GM21723 (cell line): ENCODE measurements at regions not wholly inside any gene's neighbourhood (a gene's known extent, or its start where the extent isn't known, plus 50 kb on each side); places are given as distances from the start of the nearest gene placed in this dataset.

Experiments used
- ATAC-seq: cut with Tn5 transposase; IDR thresholded peaks from one replicate; pipeline ENCODE4 v1.9.1; 2021; ENCODE audit warnings: mild to moderate bottlenecking, moderate library complexity; ENCODE audit not compliant: unreplicated experiment

DNA sequence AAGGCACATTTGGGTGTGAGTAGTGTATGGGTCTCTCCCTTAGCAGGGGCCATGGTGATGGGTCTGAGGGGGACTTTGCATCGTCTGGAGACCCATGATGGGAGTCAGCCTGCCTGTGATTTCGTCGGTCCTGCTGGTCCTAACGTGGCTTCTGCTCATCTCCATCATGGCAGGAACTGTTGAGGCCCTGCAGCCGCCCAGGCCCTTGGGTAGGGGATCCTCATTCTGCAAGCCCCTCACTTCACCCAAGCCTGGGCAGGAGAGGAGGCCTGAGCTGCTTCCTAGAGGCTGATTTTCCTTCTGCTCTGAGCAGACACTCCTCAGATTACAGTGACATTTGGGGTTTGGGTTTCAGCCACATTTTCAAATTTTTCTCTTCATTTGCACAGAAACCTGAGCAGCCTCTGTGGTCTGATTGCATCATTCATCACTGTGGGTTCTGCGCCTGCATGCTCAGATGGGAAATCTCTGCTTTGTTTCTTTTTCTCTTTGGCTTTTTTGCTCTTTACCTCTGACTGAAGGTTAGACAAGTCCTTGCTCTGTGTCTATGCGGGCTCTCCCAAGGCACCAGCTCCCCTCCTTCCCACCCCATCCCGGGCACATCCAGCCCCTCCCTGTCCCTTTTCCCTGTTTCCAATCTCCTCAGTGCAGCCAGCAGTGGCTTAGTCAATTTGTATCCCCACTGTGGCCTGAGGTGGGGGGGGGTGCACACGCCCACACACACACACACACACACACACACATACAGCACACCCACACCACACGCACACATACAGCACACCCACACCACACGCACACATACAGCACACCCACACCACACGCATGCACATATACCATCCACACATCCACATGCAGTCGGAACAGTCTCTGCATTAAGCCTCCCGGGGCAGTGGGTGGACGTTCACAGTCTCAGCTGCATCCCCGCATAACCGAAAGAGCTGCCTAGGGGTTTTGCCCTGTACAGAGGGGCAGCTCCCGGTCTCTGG is 305.4 kb upstream of the HS6ST1 start:
- ATAC-seq, result peak; percentile 85

DNA sequence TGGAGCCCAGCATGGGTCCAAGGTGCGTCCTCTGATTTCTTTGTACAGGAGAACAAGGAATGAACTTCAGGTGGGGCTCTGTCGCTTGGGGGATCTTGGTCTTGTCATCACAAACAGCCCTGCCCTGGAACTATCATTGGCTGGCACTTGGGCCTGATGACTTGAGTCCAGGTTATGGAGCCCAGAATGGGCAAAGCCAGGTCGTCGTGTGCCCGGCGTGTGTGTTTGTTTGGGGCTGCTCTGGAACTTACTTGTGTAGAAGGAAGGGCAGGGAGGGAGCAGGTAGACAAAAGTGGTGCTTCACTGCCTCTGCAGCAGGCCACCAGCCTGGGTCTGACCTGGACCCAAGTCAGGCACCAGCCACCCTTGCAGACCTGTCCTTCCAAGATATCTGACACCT is 306.3 kb upstream of the HS6ST1 start:
- ATAC-seq, result no peak

DNA sequence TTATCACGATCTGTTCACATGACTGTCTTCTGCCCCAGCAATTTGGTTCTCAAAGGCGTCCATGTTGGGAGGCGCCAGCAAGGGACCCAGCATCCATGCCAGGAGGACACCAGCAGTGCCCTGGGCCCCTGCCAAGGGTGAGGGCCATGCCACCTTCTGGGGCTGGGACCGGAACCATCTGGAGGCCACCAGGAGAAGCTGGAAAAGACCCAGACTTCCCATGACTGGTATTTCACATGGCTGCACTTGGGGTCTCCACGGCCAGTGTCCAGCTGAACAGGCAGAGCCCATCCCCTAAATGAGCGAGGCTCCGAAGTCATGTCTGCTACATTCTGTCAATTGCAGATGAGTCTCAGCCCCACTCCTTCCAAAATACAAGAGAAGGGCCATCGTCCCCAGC is 306.8 kb upstream of the HS6ST1 start:
- no peak for ATAC-seq

DNA sequence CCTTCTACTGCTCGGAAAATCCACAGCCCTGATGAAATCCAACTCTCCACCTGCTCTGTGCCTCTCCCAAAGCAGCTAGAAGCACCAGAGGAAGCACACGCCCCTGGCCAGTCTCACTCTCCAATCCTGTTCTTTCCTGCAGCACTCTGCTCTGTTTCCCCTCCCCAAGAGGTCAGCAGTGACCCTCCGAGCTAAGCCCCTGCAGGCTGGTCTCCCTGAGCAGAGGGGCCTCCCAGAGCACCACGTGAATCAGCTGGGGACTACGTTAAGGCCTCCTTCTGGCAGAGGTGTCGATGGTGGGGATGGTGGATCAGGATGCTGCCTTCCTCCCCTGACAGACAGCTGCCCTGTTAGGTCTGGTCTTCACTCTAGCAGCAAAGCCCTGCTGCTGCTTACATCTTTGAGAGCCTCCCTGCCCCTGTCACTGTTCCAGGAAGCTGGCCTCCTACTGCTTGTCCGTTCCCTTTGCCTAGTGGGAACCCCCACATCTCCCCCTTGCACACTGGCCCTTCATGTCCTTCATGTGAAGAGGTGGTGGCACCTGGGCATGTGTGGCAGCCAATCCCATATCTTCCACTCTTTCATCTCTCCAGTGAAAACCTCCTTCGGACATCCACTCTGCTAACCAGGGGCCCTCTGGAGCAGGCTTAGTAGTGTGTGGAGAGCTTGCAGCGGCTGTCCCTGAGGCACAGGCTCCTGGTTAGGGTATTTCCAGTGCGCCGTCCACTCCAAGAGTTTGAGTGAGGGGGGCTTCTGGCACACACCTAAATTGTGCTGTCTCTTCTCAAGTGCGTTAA is 307.5 kb upstream of the HS6ST1 start:
- ATAC-seq, result no peak

- ATAC-seq, result no peak
Measured at GRCh38 chr2:128626760-128627511, 308.3 kb upstream of the HS6ST1 start.

GRCh38 chr2:128628206-128628605 is 309.5 kb upstream of the HS6ST1 start:
- ATAC-seq, result no peak

DNA sequence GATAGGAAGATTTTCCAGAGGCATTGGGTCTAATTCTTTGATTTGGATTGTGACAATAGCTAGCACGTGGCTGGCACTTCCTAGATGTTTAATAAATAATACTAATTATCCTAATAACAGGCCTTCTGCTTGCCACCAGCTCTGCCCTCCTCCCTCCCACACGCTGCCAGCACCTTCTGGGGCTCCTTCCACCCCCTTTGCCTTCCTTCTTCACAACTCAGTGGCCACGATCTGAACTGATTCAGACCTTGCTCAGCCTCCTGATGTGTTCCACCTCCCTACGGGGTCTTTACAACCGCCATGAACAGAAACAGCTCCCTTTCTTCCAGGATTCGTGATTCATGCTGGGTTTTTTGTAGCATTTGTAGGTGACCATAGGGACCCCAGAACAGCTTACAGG is 310.3 kb upstream of the HS6ST1 start:
- ATAC-seq, result no peak

DNA sequence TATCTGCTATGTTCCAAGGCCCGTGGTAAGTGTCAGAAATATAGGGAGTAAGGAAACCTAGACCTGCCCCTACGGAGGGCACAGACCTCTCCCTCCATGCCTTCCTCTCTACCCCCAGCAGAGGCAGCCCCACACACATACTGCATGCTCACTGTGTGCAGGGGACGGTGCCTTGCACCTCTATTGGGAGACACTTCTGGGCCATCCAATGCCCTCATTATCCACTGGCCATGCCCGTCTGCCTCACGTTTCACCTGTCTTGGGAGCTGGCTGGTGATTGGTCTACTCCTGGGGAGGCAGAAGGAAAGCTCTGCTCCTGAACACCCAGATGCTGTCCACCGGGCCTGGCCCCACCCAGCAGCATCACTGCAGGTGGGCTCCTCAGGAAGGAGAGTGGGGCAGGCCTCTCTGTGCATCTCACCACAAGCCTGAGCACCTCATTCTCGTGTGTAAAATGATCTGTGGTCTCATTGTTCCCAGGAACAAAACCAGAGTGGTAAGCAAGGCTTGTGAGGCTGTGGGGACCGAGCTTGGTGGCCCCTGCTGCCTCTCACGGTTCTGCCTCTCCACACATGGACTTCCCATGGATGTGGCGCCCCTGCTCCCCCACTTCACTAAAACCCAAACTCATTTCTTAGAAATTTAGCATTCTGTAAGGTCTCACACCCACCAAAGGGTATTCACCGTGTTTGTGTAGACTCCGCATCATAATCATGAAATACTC is 312.5 kb upstream of the HS6ST1 start:
- ATAC-seq, result no peak

DNA sequence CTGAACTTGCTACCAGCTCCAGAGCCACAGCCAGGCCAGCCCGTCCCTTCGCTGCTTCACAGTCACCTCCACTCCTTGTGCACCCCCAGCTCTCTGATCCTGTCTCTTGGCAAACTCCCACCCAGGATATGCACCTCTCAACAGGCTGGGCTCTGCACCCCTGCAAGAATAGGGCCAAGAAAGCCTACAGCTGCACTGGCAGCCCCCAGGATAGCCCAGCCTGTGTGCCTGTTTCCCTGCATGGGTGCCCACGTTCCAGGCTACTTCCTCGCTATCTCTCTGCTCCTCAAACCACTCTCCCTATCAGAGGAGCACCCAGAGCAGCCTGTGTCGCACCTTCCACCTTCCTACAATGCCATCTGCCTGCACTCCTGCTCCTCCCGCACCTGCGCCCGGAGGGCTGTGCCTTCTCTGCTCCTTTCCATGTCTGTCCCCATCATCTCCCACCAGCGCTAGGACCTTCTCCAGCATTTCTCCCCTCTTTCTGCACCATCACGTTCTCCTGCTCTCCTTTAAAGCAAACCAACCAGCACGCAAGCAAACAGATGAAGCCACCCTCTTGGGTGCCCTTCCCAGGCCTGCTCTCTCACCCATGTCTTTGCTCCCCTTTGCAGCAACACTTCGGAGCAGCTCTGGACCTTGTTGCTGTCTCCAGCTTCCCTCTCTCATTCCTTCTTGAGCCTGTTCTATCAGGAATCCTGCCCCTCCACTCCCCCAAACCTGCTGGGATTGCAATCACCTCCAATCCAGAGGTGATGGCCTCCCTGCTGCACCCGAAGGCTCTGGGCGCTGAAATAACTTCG is 313.2 kb upstream of the HS6ST1 start:
- ATAC-seq, result no peak

GRCh38 chr2:128632501-128632800 is 313.8 kb upstream of the HS6ST1 start:
- ATAC-seq, result no peak

- ATAC-seq, result no peak
Measured at GRCh38 chr2:128633501-128633900, 314.8 kb upstream of the HS6ST1 start.

- no peak for ATAC-seq
Measured at GRCh38 chr2:128635361-128635900, 316.8 kb upstream of the HS6ST1 start.

DNA sequence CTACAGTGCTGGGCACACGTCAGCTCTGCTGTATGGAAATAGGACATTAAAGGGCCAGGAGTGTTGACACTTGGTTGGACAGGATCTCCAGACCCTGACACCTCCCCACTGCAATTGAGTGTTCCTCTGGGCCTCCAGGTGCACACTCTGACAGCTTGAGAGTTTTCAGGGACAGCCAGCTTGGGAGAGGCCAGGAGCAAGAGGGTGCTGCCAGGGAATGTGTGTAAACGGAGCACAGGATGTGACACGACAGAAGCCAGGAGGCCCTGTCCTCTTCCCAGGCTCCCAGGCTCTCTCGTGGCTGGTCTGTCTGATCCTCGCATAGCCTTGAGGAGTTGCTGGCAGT is 318.1 kb upstream of the HS6ST1 start:
- ATAC-seq, result no peak

DNA sequence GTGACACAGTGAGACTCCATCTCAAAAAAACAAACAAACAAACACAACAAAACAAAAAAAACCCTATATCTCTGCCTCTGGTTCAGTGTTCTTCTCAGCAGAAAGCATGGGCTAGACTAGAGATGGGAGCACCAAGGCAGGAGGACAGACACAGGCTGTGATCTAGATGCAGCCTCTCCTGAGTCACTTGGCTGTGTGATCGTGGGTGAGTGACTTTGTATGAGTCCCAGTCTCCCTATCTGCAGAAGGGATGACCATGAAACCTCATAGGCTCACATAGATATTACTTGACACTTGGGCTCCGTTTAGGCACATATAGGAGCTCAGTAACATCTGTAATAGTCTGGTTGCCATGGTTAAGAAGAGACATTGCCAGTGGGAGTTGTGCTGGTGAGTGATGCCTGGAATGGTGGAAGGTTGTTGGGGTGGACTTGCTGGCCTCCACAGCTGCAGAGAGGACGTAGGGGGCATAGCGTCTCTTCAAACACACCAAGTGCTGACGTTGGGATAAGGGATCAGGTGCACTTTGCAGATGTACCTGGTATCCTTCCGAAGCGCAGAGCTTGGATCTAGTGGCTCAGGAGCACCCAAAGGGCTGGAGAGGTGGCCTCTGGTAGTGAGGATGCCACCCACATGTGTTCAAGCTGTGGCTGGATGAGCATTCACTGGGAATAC is 318.9 kb upstream of the HS6ST1 start:
- ATAC-seq, result no peak

DNA sequence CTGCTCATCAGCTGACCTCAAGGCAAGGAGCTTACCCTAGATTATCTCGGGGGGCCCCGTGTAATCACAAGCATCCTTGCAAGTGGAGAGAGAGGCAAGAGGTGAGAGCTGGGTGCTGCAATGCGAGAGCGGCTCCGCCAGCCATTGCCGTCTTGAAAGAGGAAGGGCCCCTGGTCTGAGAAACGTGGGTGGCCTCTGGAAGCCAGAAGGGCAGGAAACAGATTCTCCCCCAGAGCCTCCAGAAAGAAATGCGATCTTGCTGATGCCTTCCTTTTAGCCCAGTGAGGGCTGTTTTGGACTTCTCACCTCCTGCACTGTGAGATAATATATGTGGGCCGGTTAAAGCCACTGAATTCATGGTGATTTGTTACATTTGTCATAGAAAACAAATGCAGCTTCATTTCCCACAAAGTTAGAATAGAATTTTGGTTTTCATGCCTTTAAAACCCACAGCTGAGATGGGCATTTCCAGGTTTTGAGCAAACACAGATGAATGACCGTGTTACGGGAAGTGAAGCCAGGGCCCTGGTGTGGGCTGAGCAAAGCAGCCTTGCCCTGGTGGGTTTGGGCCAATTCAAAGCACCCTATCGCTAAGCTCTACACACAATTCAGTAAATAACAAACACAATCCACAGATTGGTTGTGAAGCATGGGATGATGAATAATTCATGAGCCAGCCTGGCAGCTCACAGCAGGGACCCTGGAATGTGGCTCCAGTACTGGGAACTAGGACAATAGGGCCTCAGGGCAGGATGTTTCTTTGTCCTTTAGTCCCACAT is 319.9 kb upstream of the HS6ST1 start:
- no peak for ATAC-seq

DNA sequence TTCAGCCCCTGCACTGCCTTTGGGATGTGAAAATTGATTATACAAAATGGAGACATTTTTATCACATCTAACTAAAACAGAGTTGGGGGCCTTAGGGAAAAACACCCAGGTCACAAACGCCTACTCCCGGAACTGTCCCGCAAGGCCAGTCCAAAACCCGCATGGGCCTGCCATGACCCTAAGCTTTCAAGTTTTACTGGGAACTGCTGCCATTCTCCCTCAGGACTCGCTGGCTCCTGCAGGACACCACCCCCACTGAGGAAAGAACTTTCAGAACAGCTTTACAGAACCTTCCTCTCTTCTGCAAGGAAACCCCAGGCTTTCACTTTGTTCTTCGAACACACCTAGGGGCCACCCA is 320.4 kb upstream of the HS6ST1 start:
- no peak for ATAC-seq

- ATAC-seq, result no peak
Measured at GRCh38 chr2:128639693-128640092, 321.0 kb upstream of the HS6ST1 start.

DNA sequence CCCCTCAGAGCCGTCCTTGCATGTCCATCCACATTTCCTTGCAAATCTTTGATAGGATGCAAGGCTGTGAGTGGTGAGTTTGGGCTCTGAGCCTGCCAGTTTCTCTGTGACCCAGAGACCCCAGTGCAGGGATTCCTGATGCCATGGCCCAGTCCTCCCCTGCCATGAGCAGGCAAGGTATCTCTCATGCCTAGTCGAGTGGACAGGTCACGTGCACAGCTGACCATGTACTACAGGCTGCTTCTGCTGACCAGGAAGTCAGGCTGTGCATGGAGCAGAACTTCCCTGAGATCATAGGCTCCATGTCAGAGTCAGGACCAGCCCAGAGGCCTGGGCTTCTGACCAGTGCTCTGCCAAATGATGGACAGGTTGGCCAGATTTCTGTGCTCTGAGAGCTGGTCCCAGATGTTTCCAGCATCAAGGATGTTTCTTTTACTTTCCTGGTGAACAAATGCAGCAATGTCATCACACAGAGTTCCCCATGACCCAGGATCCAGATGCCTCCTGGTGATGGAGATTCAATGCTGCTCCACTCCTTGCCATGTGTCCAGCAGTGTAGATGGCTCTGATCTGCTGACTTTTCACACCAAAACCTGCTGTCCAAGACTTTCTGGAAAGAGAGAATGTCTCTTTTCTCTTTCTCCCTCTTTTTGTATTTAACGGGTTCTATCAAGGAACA is 321.6 kb upstream of the HS6ST1 start:
- ATAC-seq, result no peak
